Gastroesophageal sphincter (tissue), 4 donors: ENCODE measurements at regions not wholly inside any gene's neighbourhood (a gene's known extent, or its start where the extent isn't known, plus 50 kb on each side); places are given as distances from the start of the nearest gene placed in this dataset.

Experiments
- ATAC-seq: fragments of 150-250 bp; one replicate; pipeline ENCODE4 v1.9.1; 2016; ENCODE audit warnings: mild to moderate bottlenecking, moderate library complexity
- H3K27ac ChIP-seq, 4 donors: fragments of 200-600 bp; sonication (generic) in 3 of 4; 1 replicate in 3 of 4; 2 replicates in 1 of 4; pipeline ENCODE4 v1.5.1; 2016 to 2019
- H3K27me3 ChIP-seq: fragments of 200-600 bp; sonication (generic); one replicate; pipeline ENCODE4 v1.5.1; 2019
- H3K36me3 ChIP-seq, 2 donors: fragments of 200-600 bp; sonication (generic); one replicate each; pipeline ENCODE4 v1.5.1; 2019; ENCODE audit warnings: control low read depth in 1 of 2
- H3K4me1 ChIP-seq, 3 donors: fragments of 200-600 bp; sonication (generic); 1 replicate in 2 of 3; 2 replicates in 1 of 3; pipeline ENCODE4 v1.5.1; 2016 to 2019; ENCODE audit warnings: control low read depth in 2 of 3
- H3K4me3 ChIP-seq, 2 donors: fragments of 200-600 bp; sonication (generic); one replicate each; pipeline ENCODE4 v1.5.1; 2019; ENCODE audit warnings: mild to moderate bottlenecking in 1 of 2, moderate library complexity in 1 of 2
- H3K9me3 ChIP-seq, 3 donors: fragments of 200-600 bp; sonication (generic); one replicate each; pipeline ENCODE4 v1.5.1; 2017 to 2019; ENCODE audit warnings: control low read depth in 2 of 3
- CTCF ChIP-seq, 4 experiments: fragments of 200-600 bp in 2 of 4; fragments of 450-650 bp in 2 of 4; sonication (generic) in 1 of 4; IDR thresholded peaks; one replicate each; pipeline ENCODE4 v1.5.1; 2017 to 2019; ENCODE audit warnings: antibody characterized with exemption in 4 of 4, mild to moderate bottlenecking in 2 of 4, moderate library complexity in 2 of 4
- EP300 ChIP-seq: sonication (generic); formaldehyde crosslinking; IDR thresholded peaks from one replicate; pipeline ENCODE4 v1.6.1; 2017; ENCODE audit warnings: antibody characterized with exemption, mild to moderate bottlenecking
- POLR2A ChIP-seq, 2 donors: fragments of 450-650 bp; IDR thresholded peaks; one replicate each; pipeline ENCODE4 v1.6.1; 2017; ENCODE audit warnings: antibody characterized with exemption in 2 of 2, mild to moderate bottlenecking in 2 of 2, moderate library complexity in 1 of 2
- POLR2AphosphoS5 ChIP-seq: sonication (generic); formaldehyde crosslinking; IDR thresholded peaks from one replicate; pipeline ENCODE4 v1.6.1; 2017; ENCODE audit warnings: antibody characterized with exemption
- WGBS, 2 donors: methylation state at CpG; one replicate each; pipeline ENCODE4 v1.1.5; 2018; ENCODE audit warnings: low coverage in 1 of 2; 5-methylcytosine and 5-hydroxymethylcytosine counted together

DNA sequence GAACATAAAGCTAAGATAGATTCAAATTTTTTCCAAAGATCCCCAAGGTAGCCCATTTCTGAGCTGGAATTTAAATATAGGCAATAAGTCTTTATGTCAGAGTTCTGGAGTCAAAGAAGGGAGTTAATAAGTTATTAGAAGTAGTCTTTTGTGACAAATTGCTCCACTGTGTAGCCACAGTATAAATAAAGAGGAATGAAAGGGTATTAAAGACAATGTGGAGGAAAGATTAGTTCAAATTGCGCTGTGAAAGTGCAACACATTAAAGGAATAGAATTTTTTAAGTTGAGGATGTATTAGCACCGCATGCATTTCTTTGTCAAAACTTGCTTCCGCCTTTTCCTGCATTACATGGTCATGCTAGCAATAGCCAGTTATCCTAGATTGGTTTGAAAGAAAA is 666.6 kb upstream of the CCDC54 start:
- Histone ChIP-seq H3K4me3 (no peak overlapping the region), H3K9me3 (peaks cover 0 to 10% (median 0%) of the 10 kb centered on the region in 3 donors), H3K36me3 (no peaks in the 10 kb centered on the region), H3K27ac (no peak overlapping the region), H3K4me1 (no peaks in the 10 kb centered on the region), H3K27me3 (no peaks in the 10 kb centered on the region)
- ATAC-seq, result no peak
- no peak for TF ChIP-seq CTCF (IDR thresholded peaks at IDR 0.05)
- no peak for TF ChIP-seq POLR2A (IDR thresholded peaks at IDR 0.05)
- no peak for TF ChIP-seq EP300
- no peak for TF ChIP-seq POLR2AphosphoS5
- WGBS, 2 donors, result 88 to 89% methylated on average over 3 of the region's 3 CpGs

GRCh38 chr3:106711650-106712049 is 665.6 kb upstream of the CCDC54 start:
- ATAC-seq, result no peak
- no peaks in the 10 kb centered on the region for H3K4me1 ChIP-seq
- TF ChIP-seq POLR2AphosphoS5 (no peak), CTCF (IDR thresholded peaks at IDR 0.05) (no peak), POLR2A (IDR thresholded peaks at IDR 0.05) (no peak), EP300 (no peak)
- H3K4me3 ChIP-seq, result no peak overlapping the region
- H3K9me3 ChIP-seq, result peaks cover 0 to 10% (median 0%) of the 10 kb centered on the region in 3 donors
- H3K36me3 ChIP-seq, result no peaks in the 10 kb centered on the region
- WGBS, 2 donors, result 25 to 32% methylated on average over 1 of the region's 1 CpG
- H3K27me3 ChIP-seq, result no peaks in the 10 kb centered on the region
- no peak overlapping the region for H3K27ac ChIP-seq

- no peak for TF ChIP-seq CTCF (IDR thresholded peaks at IDR 0.05)
- no peak for TF ChIP-seq POLR2A (IDR thresholded peaks at IDR 0.05)
- TF ChIP-seq POLR2AphosphoS5, result no peak
- no peak for TF ChIP-seq EP300
- Histone ChIP-seq H3K36me3 (no peaks in the 10 kb centered on the region), H3K4me3 (no peak overlapping the region), H3K27me3 (no peaks in the 10 kb centered on the region), H3K27ac (no peak overlapping the region), H3K9me3 (peaks cover 0 to 10% (median 0%) of the 10 kb centered on the region in 3 donors), H3K4me1 (no peaks in the 10 kb centered on the region)
- no peak for ATAC-seq
These were observed 662.8 kb upstream of the CCDC54 start for GRCh38 chr3:106714400-106714799.

- no peak overlapping the region for H3K4me3 ChIP-seq
- peaks cover 0 to 10% (median 0%) of the 10 kb centered on the region in 3 donors for H3K9me3 ChIP-seq
- H3K27me3 ChIP-seq, result no peaks in the 10 kb centered on the region
- no peak overlapping the region for H3K27ac ChIP-seq
- TF ChIP-seq POLR2A (IDR thresholded peaks at IDR 0.05), result no peak
- TF ChIP-seq EP300, result no peak
- no peak for TF ChIP-seq CTCF (IDR thresholded peaks at IDR 0.05)
- no peak for TF ChIP-seq POLR2AphosphoS5
- 75 to 94% methylated on average over 3 of the region's 3 CpGs for WGBS, 2 donors
- no peak for ATAC-seq
- H3K36me3 ChIP-seq, result no peaks in the 10 kb centered on the region
- H3K4me1 ChIP-seq, result no peaks in the 10 kb centered on the region
These were observed 662.0 kb upstream of the CCDC54 start for GRCh38 chr3:106715286-106715685.

- Histone ChIP-seq H3K9me3 (peaks cover 0 to 10% (median 0%) of the 10 kb centered on the region in 3 donors), H3K4me1 (no peaks in the 10 kb centered on the region), H3K27ac (no peak overlapping the region), H3K27me3 (no peaks in the 10 kb centered on the region), H3K4me3 (no peak overlapping the region), H3K36me3 (no peaks in the 10 kb centered on the region)
- ATAC-seq, result no peak
- WGBS, 2 donors, result 53 to 77% methylated on average over 1 of the region's 1 CpG
- TF ChIP-seq EP300 (no peak), POLR2AphosphoS5 (no peak), CTCF (IDR thresholded peaks at IDR 0.05) (no peak), POLR2A (IDR thresholded peaks at IDR 0.05) (no peak)
These were observed 660.0 kb upstream of the CCDC54 start for GRCh38 chr3:106717178-106717780.
